Panc1 (cell line): ENCODE measurements at regions not wholly inside any gene's neighbourhood (a gene's known extent, or its start where the extent isn't known, plus 50 kb on each side); places are given as distances from the start of the nearest gene placed in this dataset.

Experiments used
- POLR2AphosphoS5 ChIP-seq: IDR thresholded peaks from 2 replicates; pipeline ENCODE4 v1.6.1; 2012; ENCODE audit warnings: mild to moderate bottlenecking, low read depth, low read length, moderate library complexity
- TCF7L2 ChIP-seq: IDR thresholded peaks from 2 replicates; pipeline ENCODE4 v1.6.1; 2011; ENCODE audit warnings: mild to moderate bottlenecking, low read depth, low read length, inconsistent platforms
- TF ChIP-seq, protein P1 (sequence below): fragments of 450-650 bp; IDR thresholded peaks from 2 replicates; pipeline ENCODE4 v1.5.1; 2017; ENCODE audit warnings: mild to moderate bottlenecking
- TF ChIP-seq, protein P2 (sequence below), 2 experiments: IDR thresholded peaks; 2 replicates each; pipeline ENCODE4 v1.6.1; 2011 to 2012; ENCODE audit warnings: low read depth in 2 of 2, control low read depth in 1 of 2, low read length in 1 of 2, mild to moderate bottlenecking in 1 of 2, moderate library complexity in 1 of 2; ENCODE audit not compliant: insufficient read depth in 1 of 2

DNA sequence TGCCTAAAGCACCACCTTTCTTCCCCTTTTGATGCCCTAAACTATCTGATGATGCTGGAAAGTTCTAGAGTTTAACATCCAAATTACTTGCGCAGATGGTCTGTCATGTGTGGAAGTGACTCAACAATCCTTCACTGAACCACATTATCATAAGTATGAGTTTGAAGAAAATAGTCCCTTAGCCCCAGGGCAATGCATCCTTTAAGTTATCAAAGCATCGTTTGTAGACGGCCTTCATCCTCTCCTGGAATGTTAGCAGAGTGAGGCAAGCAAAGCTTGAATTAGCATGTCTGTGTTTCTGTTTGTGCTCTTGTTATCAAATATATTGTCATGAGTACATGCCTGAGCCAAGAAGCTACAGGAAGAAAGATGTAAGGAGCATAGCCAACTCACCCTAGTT, 570.9 kb downstream of the MID1IP1 start:
- TF ChIP-seq POLR2AphosphoS5 (no peak), TCF7L2 (no peak)
- TF ChIP-seq, protein P1, sequence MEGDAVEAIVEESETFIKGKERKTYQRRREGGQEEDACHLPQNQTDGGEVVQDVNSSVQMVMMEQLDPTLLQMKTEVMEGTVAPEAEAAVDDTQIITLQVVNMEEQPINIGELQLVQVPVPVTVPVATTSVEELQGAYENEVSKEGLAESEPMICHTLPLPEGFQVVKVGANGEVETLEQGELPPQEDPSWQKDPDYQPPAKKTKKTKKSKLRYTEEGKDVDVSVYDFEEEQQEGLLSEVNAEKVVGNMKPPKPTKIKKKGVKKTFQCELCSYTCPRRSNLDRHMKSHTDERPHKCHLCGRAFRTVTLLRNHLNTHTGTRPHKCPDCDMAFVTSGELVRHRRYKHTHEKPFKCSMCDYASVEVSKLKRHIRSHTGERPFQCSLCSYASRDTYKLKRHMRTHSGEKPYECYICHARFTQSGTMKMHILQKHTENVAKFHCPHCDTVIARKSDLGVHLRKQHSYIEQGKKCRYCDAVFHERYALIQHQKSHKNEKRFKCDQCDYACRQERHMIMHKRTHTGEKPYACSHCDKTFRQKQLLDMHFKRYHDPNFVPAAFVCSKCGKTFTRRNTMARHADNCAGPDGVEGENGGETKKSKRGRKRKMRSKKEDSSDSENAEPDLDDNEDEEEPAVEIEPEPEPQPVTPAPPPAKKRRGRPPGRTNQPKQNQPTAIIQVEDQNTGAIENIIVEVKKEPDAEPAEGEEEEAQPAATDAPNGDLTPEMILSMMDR: no peak
- TF ChIP-seq, protein P2, sequence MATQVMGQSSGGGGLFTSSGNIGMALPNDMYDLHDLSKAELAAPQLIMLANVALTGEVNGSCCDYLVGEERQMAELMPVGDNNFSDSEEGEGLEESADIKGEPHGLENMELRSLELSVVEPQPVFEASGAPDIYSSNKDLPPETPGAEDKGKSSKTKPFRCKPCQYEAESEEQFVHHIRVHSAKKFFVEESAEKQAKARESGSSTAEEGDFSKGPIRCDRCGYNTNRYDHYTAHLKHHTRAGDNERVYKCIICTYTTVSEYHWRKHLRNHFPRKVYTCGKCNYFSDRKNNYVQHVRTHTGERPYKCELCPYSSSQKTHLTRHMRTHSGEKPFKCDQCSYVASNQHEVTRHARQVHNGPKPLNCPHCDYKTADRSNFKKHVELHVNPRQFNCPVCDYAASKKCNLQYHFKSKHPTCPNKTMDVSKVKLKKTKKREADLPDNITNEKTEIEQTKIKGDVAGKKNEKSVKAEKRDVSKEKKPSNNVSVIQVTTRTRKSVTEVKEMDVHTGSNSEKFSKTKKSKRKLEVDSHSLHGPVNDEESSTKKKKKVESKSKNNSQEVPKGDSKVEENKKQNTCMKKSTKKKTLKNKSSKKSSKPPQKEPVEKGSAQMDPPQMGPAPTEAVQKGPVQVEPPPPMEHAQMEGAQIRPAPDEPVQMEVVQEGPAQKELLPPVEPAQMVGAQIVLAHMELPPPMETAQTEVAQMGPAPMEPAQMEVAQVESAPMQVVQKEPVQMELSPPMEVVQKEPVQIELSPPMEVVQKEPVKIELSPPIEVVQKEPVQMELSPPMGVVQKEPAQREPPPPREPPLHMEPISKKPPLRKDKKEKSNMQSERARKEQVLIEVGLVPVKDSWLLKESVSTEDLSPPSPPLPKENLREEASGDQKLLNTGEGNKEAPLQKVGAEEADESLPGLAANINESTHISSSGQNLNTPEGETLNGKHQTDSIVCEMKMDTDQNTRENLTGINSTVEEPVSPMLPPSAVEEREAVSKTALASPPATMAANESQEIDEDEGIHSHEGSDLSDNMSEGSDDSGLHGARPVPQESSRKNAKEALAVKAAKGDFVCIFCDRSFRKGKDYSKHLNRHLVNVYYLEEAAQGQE (IDR thresholded peaks at IDR 0.05; ENCODE audit: insufficient read depth in 1 of 2, low read depth in 2 of 2, low read length in 1 of 2): no peak
